Activated T-cell treated with anti-CD3 and anti-CD28 coated beads, Interleukin-2, amount 50 U/mL, for 24 hours (primary cell): ENCODE measurements at regions not wholly inside any gene's neighbourhood (a gene's known extent, or its start where the extent isn't known, plus 50 kb on each side); places are given as distances from the start of the nearest gene placed in this dataset.

ENCODE experiments used
- DNase-seq: peaks from one replicate; pipeline ENCODE4 v3.0.0-alpha.2; 2020
- H3K27ac Mint-ChIP-seq: 2 replicates; pipeline ENCODE4 v1.8.0; 2020; ENCODE audit warnings: mild to moderate bottlenecking, mixed read lengths
- H3K27me3 Mint-ChIP-seq: 2 replicates; pipeline ENCODE4 v1.8.0; 2020; ENCODE audit warnings: mixed read lengths
- H3K36me3 Mint-ChIP-seq: 2 replicates; pipeline ENCODE4 v1.8.0; 2020; ENCODE audit warnings: low read depth, mixed read lengths
- H3K4me1 Mint-ChIP-seq: 2 replicates; pipeline ENCODE4 v1.8.0; 2020; ENCODE audit warnings: low read depth, mixed read lengths
- H3K4me3 Mint-ChIP-seq: 2 replicates; pipeline ENCODE4 v1.8.0; 2020; ENCODE audit warnings: mild to moderate bottlenecking, moderate library complexity, mixed read lengths
- H3K9me3 Mint-ChIP-seq: 2 replicates; pipeline ENCODE4 v1.8.0; 2020; ENCODE audit warnings: mixed read lengths

DNA sequence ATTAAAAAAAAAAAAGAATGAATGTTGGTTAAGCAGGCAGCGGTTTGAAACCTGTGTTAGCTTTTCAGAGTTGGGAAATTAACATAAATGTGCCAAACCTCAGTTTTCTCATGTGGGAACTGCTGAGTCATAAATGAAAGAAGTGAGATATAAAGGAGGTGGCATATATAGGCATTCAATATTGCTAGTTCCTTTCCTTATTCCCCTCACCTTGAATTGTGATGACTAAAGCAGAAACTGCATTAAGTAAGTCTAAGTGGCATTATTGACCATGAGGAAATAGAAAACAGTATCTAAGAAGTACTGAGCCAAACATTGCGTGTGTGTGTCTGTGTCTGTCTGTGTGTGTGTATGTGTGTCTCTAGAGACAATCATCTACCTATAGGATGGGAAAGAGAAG, 691.2 kb downstream of the TLR4 start:
- peaks cover 12% of the 10 kb centered on the region for H3K9me3 Mint-ChIP-seq
- no peak overlapping the region for H3K27ac Mint-ChIP-seq
- no peak overlapping the region for H3K4me3 Mint-ChIP-seq
- H3K4me1 Mint-ChIP-seq, result no peaks in the 10 kb centered on the region
- no peaks in the 10 kb centered on the region for H3K36me3 Mint-ChIP-seq
- no peaks in the 10 kb centered on the region for H3K27me3 Mint-ChIP-seq
- no peak for DNase-seq

DNA sequence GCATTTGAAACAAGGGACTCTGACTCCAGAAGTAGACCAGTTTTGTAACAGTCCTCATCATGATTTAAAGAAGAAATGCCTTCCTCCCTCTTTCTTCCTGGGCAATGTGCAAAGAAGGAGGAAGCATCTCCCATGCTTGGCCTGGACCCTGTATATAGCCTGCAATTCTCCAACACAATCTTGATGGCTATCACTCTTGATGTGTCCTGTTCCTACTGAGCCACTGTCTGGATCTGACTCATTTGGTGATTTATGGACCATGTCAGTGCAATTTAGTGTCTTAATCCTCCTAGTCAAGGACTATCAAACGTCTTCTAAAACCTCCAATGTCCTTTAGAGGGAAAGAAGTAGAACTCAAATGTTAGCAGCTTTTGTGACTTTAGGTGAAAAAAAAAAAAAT, 697.3 kb downstream of the TLR4 start:
- no peaks in the 10 kb centered on the region for H3K4me1 Mint-ChIP-seq
- H3K27ac Mint-ChIP-seq, result no peak overlapping the region
- no peak for DNase-seq
- no peaks in the 10 kb centered on the region for H3K36me3 Mint-ChIP-seq
- H3K27me3 Mint-ChIP-seq, result no peaks in the 10 kb centered on the region
- H3K9me3 Mint-ChIP-seq, result peaks cover 10% of the 10 kb centered on the region
- H3K4me3 Mint-ChIP-seq, result no peak overlapping the region

- Mint-ChIP-seq H3K27ac (no peak overlapping the region), H3K36me3 (no peaks in the 10 kb centered on the region), H3K9me3 (peaks cover 7% of the 10 kb centered on the region), H3K4me1 (no peaks in the 10 kb centered on the region), H3K4me3 (no peak overlapping the region), H3K27me3 (no peaks in the 10 kb centered on the region)
- DNase-seq, result no peak
These were observed 710.5 kb downstream of the TLR4 start for GRCh38 chr9:118414676-118415075.

DNA sequence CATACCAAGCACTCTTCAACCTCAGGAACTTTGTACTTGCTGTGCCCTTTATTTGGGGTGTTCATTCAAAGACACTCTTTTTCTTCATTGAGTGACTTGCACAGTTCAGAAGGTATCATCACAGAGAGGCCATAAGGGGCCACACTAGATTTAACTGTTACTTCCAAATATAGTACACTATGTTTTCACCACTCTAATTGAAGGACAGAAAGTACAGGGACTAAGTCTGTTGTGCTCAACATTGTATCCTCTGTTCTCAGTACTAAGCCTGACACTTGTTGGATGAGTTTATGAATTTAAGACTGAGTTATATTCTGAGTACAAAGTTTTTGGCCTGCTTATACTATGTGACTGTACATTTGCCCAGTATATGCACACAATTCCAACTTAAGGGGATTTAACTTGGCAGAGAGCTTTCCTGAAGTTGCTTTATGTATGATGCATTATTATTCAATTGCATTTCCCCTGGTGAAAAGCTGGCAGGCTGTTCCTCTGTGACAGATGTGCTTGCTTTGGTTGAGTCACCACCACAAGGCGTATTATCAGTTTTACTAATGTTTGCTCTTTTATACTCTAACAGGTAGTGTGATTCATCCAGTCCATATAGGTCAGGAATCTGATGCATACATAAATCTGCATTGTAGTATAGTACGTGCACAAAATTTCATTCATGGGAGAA, 714.8 kb downstream of the TLR4 start:
- H3K36me3 Mint-ChIP-seq, result no peaks in the 10 kb centered on the region
- no peak overlapping the region for H3K4me3 Mint-ChIP-seq
- DNase-seq, result no peak
- H3K27ac Mint-ChIP-seq, result no peak overlapping the region
- H3K27me3 Mint-ChIP-seq, result no peaks in the 10 kb centered on the region
- peaks cover 12% of the 10 kb centered on the region for H3K9me3 Mint-ChIP-seq
- no peaks in the 10 kb centered on the region for H3K4me1 Mint-ChIP-seq

DNA sequence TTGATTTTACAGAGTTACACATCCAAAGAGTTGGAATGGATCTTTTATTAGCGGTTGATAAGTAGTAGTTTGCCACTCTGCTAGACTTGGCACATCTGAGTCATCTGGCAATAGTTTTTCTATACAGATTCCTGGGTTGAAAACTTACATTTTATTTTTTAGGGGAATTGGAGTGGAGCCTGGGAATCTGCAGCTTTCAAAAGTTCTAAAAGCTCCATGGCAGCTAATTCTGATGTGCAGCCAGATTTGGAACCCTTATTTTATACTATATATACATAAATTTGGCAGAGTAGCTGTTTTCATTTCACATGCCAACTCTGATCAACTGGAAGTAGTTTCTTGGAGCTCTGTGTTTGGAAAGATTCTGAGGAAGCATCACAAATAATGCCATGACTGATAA, 715.5 kb downstream of the TLR4 start:
- DNase-seq, result no peak
- H3K4me3 Mint-ChIP-seq, result no peak overlapping the region
- no peaks in the 10 kb centered on the region for H3K4me1 Mint-ChIP-seq
- no peaks in the 10 kb centered on the region for H3K27me3 Mint-ChIP-seq
- H3K36me3 Mint-ChIP-seq, result no peaks in the 10 kb centered on the region
- H3K27ac Mint-ChIP-seq, result no peak overlapping the region
- peaks cover 12% of the 10 kb centered on the region for H3K9me3 Mint-ChIP-seq

- peaks cover 13% of the 10 kb centered on the region for H3K9me3 Mint-ChIP-seq
- no peaks in the 10 kb centered on the region for H3K4me1 Mint-ChIP-seq
- no peak overlapping the region for H3K27ac Mint-ChIP-seq
- no peaks in the 10 kb centered on the region for H3K36me3 Mint-ChIP-seq
- DNase-seq, result no peak
- H3K27me3 Mint-ChIP-seq, result no peaks in the 10 kb centered on the region
- no peak overlapping the region for H3K4me3 Mint-ChIP-seq
These were observed 718.3 kb downstream of the TLR4 start for GRCh38 chr9:118422508-118422907.

DNA sequence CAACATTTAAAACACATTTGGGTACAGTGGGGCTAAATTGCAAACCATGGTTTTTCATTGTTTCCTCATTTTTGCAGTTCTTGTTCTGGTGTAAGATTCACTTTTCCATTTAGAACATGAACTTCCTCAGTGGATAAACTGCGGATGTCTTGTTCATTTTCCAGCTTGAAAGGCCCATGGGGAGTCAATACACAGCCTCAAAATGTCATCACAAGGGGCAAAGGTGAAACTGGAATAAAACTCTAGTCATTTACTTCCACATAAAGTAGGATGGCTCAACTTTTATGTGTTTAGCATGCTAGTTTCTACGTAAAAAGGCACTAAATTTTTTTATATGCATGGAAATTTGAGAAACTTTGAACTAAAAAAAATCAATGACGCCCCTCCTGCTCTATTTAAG, 718.8 kb downstream of the TLR4 start:
- Mint-ChIP-seq H3K9me3 (peaks cover 13% of the 10 kb centered on the region), H3K27me3 (no peaks in the 10 kb centered on the region), H3K36me3 (no peaks in the 10 kb centered on the region), H3K4me3 (no peak overlapping the region), H3K4me1 (no peaks in the 10 kb centered on the region), H3K27ac (no peak overlapping the region)
- DNase-seq, result no peak

- no peaks in the 10 kb centered on the region for H3K27me3 Mint-ChIP-seq
- H3K36me3 Mint-ChIP-seq, result no peaks in the 10 kb centered on the region
- H3K4me1 Mint-ChIP-seq, result no peaks in the 10 kb centered on the region
- H3K9me3 Mint-ChIP-seq, result peaks cover 11% of the 10 kb centered on the region
- DNase-seq, result no peak
- no peak overlapping the region for H3K27ac Mint-ChIP-seq
- no peak overlapping the region for H3K4me3 Mint-ChIP-seq
These were observed 719.5 kb downstream of the TLR4 start for GRCh38 chr9:118423721-118424120.

DNA sequence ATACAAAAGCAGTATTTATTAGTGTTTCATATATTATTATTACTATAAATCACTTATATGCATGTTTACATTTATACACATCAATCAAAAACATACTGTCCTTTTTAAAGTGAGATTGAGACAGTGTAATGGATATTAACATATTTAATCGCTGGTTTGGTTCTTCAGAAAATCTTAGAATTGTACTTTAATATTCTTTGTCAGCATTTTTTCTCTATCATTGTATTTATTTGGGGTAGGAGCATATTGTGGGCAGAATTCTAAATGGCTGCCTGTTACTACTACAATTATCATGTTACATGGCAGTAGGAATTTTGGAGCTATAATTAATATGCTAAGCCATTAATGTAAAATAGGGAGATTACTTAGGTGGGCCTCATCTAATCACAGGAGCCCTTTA, 722.6 kb downstream of the TLR4 start:
- H3K36me3 Mint-ChIP-seq, result no peaks in the 10 kb centered on the region
- no peaks in the 10 kb centered on the region for H3K27me3 Mint-ChIP-seq
- no peak overlapping the region for H3K27ac Mint-ChIP-seq
- H3K4me1 Mint-ChIP-seq, result no peaks in the 10 kb centered on the region
- peaks cover 10% of the 10 kb centered on the region for H3K9me3 Mint-ChIP-seq
- H3K4me3 Mint-ChIP-seq, result no peak overlapping the region
- DNase-seq, result no peak

GRCh38 chr9:118438810-118439209, 734.6 kb downstream of the TLR4 start:
- no peaks in the 10 kb centered on the region for H3K9me3 Mint-ChIP-seq
- no peaks in the 10 kb centered on the region for H3K27me3 Mint-ChIP-seq
- no peak overlapping the region for H3K27ac Mint-ChIP-seq
- H3K4me3 Mint-ChIP-seq, result no peak overlapping the region
- no peak for DNase-seq
- H3K36me3 Mint-ChIP-seq, result no peaks in the 10 kb centered on the region
- H3K4me1 Mint-ChIP-seq, result no peaks in the 10 kb centered on the region

DNA sequence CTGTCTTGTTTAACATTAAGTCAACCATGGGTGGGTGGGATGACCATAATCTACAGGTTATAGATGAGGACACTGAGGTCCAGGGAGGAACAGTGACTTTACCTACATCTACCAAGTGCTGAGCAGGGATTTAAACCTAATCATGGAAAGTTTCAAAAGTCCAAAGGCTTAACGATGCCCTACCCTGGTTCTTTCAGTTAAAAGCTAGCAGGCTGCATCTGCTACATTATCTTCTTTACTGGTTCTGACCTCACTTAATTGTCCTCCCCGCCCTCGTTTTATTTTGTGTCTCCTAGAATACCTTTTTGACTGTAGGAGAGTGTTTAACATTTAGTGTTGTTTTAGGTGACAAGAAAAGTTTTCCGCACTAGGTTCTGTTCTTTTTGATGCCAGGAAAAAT, 735.2 kb downstream of the TLR4 start:
- Mint-ChIP-seq H3K27ac (no peak overlapping the region), H3K4me3 (no peak overlapping the region), H3K9me3 (no peaks in the 10 kb centered on the region)

DNA sequence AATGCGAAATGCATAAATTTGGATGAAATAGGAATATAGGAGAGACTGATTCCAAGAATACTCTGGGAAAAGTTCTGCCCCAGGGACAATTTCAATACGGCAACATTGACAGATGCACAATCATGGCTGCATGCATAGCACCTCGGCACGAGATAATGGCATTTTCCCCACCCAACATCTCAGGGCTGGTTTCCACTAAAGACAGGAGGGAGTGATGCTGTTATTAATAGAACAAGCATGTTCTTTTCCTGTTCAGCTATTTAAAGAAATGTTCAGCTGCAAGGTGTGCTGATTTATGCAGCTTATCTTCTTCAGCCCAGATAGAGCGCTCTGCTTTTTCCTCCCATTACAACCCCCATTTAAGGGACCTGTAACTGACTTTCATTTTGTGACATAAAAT, 740.2 kb downstream of the TLR4 start:
- Mint-ChIP-seq H3K36me3 (no peaks in the 10 kb centered on the region), H3K4me1 (no peaks in the 10 kb centered on the region), H3K4me3 (no peak overlapping the region), H3K27ac (no peak overlapping the region), H3K9me3 (no peaks in the 10 kb centered on the region), H3K27me3 (no peaks in the 10 kb centered on the region)
- no peak for DNase-seq

More for the DNA sequence above, 735.2 kb downstream of the TLR4 start:
- Mint-ChIP-seq H3K27me3 (no peaks in the 10 kb centered on the region), H3K4me1 (no peaks in the 10 kb centered on the region), H3K36me3 (no peaks in the 10 kb centered on the region)
- no peak for DNase-seq

- Mint-ChIP-seq H3K4me3 (no peak overlapping the region), H3K27me3 (no peaks in the 10 kb centered on the region), H3K9me3 (peaks cover 2% of the 10 kb centered on the region), H3K36me3 (no peaks in the 10 kb centered on the region), H3K4me1 (no peaks in the 10 kb centered on the region), H3K27ac (no peak overlapping the region)
- no peak for DNase-seq
These were observed 742.9 kb downstream of the TLR4 start for GRCh38 chr9:118446943-118447639.

- Mint-ChIP-seq H3K27me3 (no peaks in the 10 kb centered on the region), H3K4me3 (no peak overlapping the region), H3K4me1 (no peaks in the 10 kb centered on the region), H3K36me3 (no peaks in the 10 kb centered on the region), H3K27ac (no peak overlapping the region), H3K9me3 (peaks cover 4% of the 10 kb centered on the region)
- no peak for DNase-seq
These were observed 745.4 kb downstream of the TLR4 start for GRCh38 chr9:118449554-118449953.

DNA sequence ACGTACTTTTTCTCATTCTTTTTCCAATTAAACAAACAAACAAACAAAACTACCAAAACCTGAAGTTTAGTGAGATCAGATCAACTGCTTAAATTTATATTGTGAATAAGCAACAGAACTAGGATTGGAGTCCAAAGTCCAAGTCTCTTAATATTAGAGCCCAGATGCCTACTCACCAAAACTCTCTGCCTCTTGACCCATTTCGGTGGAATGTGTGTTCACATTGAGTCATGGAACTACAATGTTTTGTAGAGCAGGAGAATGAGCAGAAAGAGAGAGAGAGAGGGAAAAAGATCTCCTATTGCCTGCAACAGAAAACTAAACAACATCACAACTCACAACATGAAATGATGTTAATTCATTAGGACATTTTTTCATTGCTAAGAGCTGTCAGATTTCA, 751.1 kb downstream of the TLR4 start:
- Mint-ChIP-seq H3K27me3 (no peaks in the 10 kb centered on the region), H3K4me3 (no peak overlapping the region), H3K9me3 (peaks cover 12% of the 10 kb centered on the region), H3K36me3 (no peaks in the 10 kb centered on the region), H3K27ac (no peak overlapping the region), H3K4me1 (no peaks in the 10 kb centered on the region)
- no peak for DNase-seq
